H1 (cell line): ENCODE measurements at regions not wholly inside any gene's neighbourhood (a gene's known extent, or its start where the extent isn't known, plus 50 kb on each side); places are given as distances from the start of the nearest gene placed in this dataset.

Experiments used
- CTCF ChIA-PET: fragments of 300-600 bp; sonication (Branson Sonifier 250); formaldehyde crosslinking; loops from one replicate; lab custom pipeline; 2021; ENCODE audit not compliant: partially characterized antibody; lab: Charles Lee
- POLR2A ChIA-PET: fragments of 300-600 bp; sonication (Branson Sonifier 250); formaldehyde crosslinking; loops from one replicate; lab custom pipeline; 2021; ENCODE audit warnings: inconsistent platforms; ENCODE audit not compliant: partially characterized antibody; lab: Charles Lee
- DNase-seq, 2 experiments: peaks; one replicate each; pipeline versions ENCODE4 v3.0.0 to v3.0.0-alpha.2; 2010 to 2022; ENCODE audit warnings: low spot score in 2 of 2, low read depth in 1 of 2, mixed read lengths in 1 of 2
- FAIRE-seq: peaks from 2 replicates; lab custom pipeline; 2011; peaks lifted over from hg19 to GRCh38; lab: Jason Lieb, UNC
- H2AFZ ChIP-seq: 2 replicates; pipeline ENCODE4 v1.8.1; 2012; ENCODE audit warnings: low read length, inconsistent platforms
- H2AK5ac ChIP-seq: 2 replicates; pipeline ENCODE4 v1.6.1; 2013; ENCODE audit warnings: low read depth, low read length
- H2BK120ac ChIP-seq: replicated peaks from 2 replicates; pipeline ENCODE3; 2013; ENCODE audit warnings: low read depth, low read length, inconsistent platforms
- H2BK12ac ChIP-seq: 2 replicates; pipeline ENCODE4 v1.6.1; 2013; ENCODE audit warnings: low read depth, low read length
- H2BK15ac ChIP-seq: 2 replicates; pipeline ENCODE4 v1.6.1; 2013; ENCODE audit warnings: low read length
- H2BK20ac ChIP-seq: 2 replicates; pipeline ENCODE4 v1.6.1; 2013; ENCODE audit warnings: low read length
- H2BK5ac ChIP-seq: 2 replicates; pipeline ENCODE4 v1.6.1; 2013; ENCODE audit warnings: low read depth, low read length
- H3K14ac ChIP-seq: 2 replicates; pipeline ENCODE4 v1.6.1; 2013; ENCODE audit warnings: inconsistent platforms; ENCODE audit not compliant: insufficient read length
- H3K18ac ChIP-seq: 2 replicates; pipeline ENCODE4 v1.6.1; 2013; ENCODE audit warnings: low read length; ENCODE audit errors: extremely low read depth
- H3K23ac ChIP-seq: 2 replicates; pipeline ENCODE4 v1.6.1; 2013; ENCODE audit warnings: inconsistent platforms; ENCODE audit not compliant: insufficient read length
- H3K23me2 ChIP-seq: 2 replicates; pipeline ENCODE4 v1.6.1; 2013; ENCODE audit warnings: low read depth, low read length
- H3K27ac ChIP-seq: 2 replicates; pipeline ENCODE4 v1.6.1; 2011; ENCODE audit warnings: low read depth, low read length, inconsistent platforms
- H3K27me3 ChIP-seq, 4 experiments: replicated peaks in 1 of 4; 1 replicate in 1 of 4; 2 replicates in 3 of 4; pipeline versions ENCODE4 v1.6.1 to v1.8.1; 2011 to 2013; ENCODE audit warnings: low read length in 3 of 4, mild to moderate bottlenecking in 3 of 4, inconsistent platforms in 2 of 4, mixed read lengths in 2 of 4, moderate library complexity in 1 of 4; ENCODE audit not compliant: control insufficient read depth in 3 of 4, insufficient read depth in 3 of 4; ENCODE audit errors: extremely low read depth in 1 of 4
- H3K36me3 ChIP-seq, 4 experiments: 2 replicates each; pipeline versions ENCODE4 v1.6.1 to v1.8.1; 2011 to 2013; ENCODE audit warnings: mild to moderate bottlenecking in 4 of 4, low read length in 3 of 4, moderate library complexity in 2 of 4, control low read depth in 1 of 4, inconsistent platforms in 1 of 4; ENCODE audit not compliant: insufficient read depth in 4 of 4, control insufficient read depth in 2 of 4
- H3K4ac ChIP-seq: replicated peaks from 2 replicates; pipeline ENCODE3; 2013; ENCODE audit warnings: low read length, low read depth, mixed read lengths, inconsistent platforms; ENCODE audit not compliant: insufficient read length
- H3K4me1 ChIP-seq, 4 experiments: replicated peaks in 1 of 4; 1 replicate in 1 of 4; 2 replicates in 3 of 4; pipeline versions ENCODE4 v1.6.1 to v1.8.1; 2011 to 2013; ENCODE audit warnings: low read length in 3 of 4, inconsistent platforms in 2 of 4, mixed read lengths in 1 of 4; ENCODE audit not compliant: insufficient read depth in 4 of 4, control insufficient read depth in 3 of 4
- H3K4me2 ChIP-seq, 2 experiments: 2 replicates each; pipeline versions ENCODE4 v1.6.1 to v1.8.1; 2011 to 2013; ENCODE audit warnings: low read depth in 2 of 2, low read length in 2 of 2, control low read depth in 1 of 2, inconsistent platforms in 1 of 2, mild to moderate bottlenecking in 1 of 2; ENCODE audit not compliant: insufficient read depth in 1 of 2
- H3K4me3 ChIP-seq, 4 experiments: fragments of 200-600, 300-600 bp in 1 of 4; sonication (generic), shearing (Covaris generic), sonication (Bioruptor Twin) in 1 of 4; 2 replicates each; pipeline versions ENCODE4 v1.5.1 to v1.8.1; 2011 to 2016; ENCODE audit warnings: low read length in 4 of 4, low read depth in 3 of 4, control low read depth in 2 of 4, inconsistent platforms in 2 of 4, mild to moderate bottlenecking in 2 of 4, mixed read lengths in 1 of 4, moderate library complexity in 1 of 4; ENCODE audit not compliant: insufficient read depth in 2 of 4; ENCODE audit errors: extremely low read depth in 1 of 4
- H3K56ac ChIP-seq: replicated peaks from 2 replicates; pipeline ENCODE3; 2013; ENCODE audit warnings: low read depth, mild to moderate bottlenecking, mixed read lengths, low read length, inconsistent platforms; ENCODE audit not compliant: insufficient read length
- H3K79me1 ChIP-seq: 2 replicates; pipeline ENCODE4 v1.6.1; 2013; ENCODE audit warnings: low read depth, low read length, control low read depth
- H3K79me2 ChIP-seq, 2 experiments: 2 replicates each; pipeline versions ENCODE4 v1.6.1 to v1.8.1; 2012 to 2013; ENCODE audit warnings: low read length in 2 of 2, mild to moderate bottlenecking in 2 of 2, inconsistent platforms in 1 of 2; ENCODE audit not compliant: insufficient read depth in 2 of 2, control insufficient read depth in 1 of 2
- H3K9ac ChIP-seq, 4 experiments: replicated peaks in 1 of 4; 1 replicate in 1 of 4; 2 replicates in 3 of 4; pipeline versions ENCODE4 v1.6.1 to v1.8.1; 2011 to 2013; ENCODE audit warnings: low read depth in 3 of 4, low read length in 3 of 4, control low read depth in 2 of 4, mild to moderate bottlenecking in 2 of 4, moderate library complexity in 2 of 4, inconsistent platforms in 1 of 4; ENCODE audit errors: extremely low read depth in 1 of 4
- H3K9me3 ChIP-seq, 2 experiments: 2 replicates each; pipeline versions ENCODE4 v1.6.1 to v1.8.1; 2012 to 2013; ENCODE audit warnings: mild to moderate bottlenecking in 2 of 2, moderate library complexity in 2 of 2, control low read depth in 1 of 2, inconsistent platforms in 1 of 2, low read depth in 1 of 2, low read length in 1 of 2, mixed read lengths in 1 of 2; ENCODE audit not compliant: insufficient read depth in 2 of 2
- H4K20me1 ChIP-seq, 2 experiments: replicated peaks in 1 of 2; 2 replicates each; pipeline versions ENCODE3 to v1.8.1; 2011 to 2013; ENCODE audit warnings: inconsistent platforms in 2 of 2, low read length in 2 of 2, mild to moderate bottlenecking in 1 of 2; ENCODE audit not compliant: insufficient read depth in 2 of 2, control insufficient read depth in 1 of 2
- H4K5ac ChIP-seq: 2 replicates; pipeline ENCODE4 v1.6.1; 2013; ENCODE audit warnings: low read length, low read depth, mixed read lengths, inconsistent platforms; ENCODE audit not compliant: insufficient read length
- H4K8ac ChIP-seq: 2 replicates; pipeline ENCODE4 v1.8.0; 2013; ENCODE audit warnings: mild to moderate bottlenecking, moderate library complexity, low read length, inconsistent platforms; ENCODE audit not compliant: insufficient read depth; ENCODE audit errors: extremely low read depth
- H4K91ac ChIP-seq: replicated peaks from 2 replicates; pipeline ENCODE3; 2013; ENCODE audit warnings: low read length, mixed read lengths, inconsistent platforms; ENCODE audit not compliant: insufficient read length
- ATF3 ChIP-seq: IDR thresholded peaks from 2 replicates; pipeline ENCODE4 v1.6.1; 2011; ENCODE audit warnings: low read depth, mild to moderate bottlenecking, low read length; ENCODE audit not compliant: insufficient read depth
- RXRA ChIP-seq: IDR thresholded peaks from 2 replicates; pipeline ENCODE4 v1.6.1; 2011; ENCODE audit warnings: low read depth, mild to moderate bottlenecking, low read length, moderate library complexity; ENCODE audit not compliant: insufficient read depth
- SUZ12 ChIP-seq: fragments of 200-600 bp; sonication (generic); IDR thresholded peaks from 2 replicates; pipeline ENCODE4 v1.6.1; 2012; ENCODE audit warnings: mild to moderate bottlenecking, inconsistent platforms, low read length, moderate library complexity, mixed read lengths
- TEAD4 ChIP-seq: IDR thresholded peaks from 2 replicates; pipeline ENCODE4 v1.6.1; 2012; ENCODE audit warnings: low read depth, low read length, inconsistent platforms, mixed read lengths
- WGBS, 2 experiments: shearing (Covaris generic) in 1 of 2; methylation state at CpG; one replicate each; pipeline versions ENCODE4 v1.1.6 to v1.1.7; 2013 to 2015; ENCODE audit warnings: low lambda C conversion rate in 2 of 2, mixed read lengths in 2 of 2, inconsistent platforms in 1 of 2, low coverage in 1 of 2, missing lambda C conversion rate in 1 of 2; ENCODE audit not compliant: insufficient replicate concordance in 2 of 2, insufficient coverage in 1 of 2, insufficient read length in 1 of 2; ENCODE audit errors: extremely low coverage in 1 of 2, missing lambda C conversion rate in 1 of 2; 5-methylcytosine and 5-hydroxymethylcytosine counted together
- TF ChIP-seq, protein P1 (sequence below): IDR thresholded peaks from 2 replicates; pipeline ENCODE4 v1.6.1; 2011; ENCODE audit warnings: low read length, improper control_type of control experiment

DNA sequence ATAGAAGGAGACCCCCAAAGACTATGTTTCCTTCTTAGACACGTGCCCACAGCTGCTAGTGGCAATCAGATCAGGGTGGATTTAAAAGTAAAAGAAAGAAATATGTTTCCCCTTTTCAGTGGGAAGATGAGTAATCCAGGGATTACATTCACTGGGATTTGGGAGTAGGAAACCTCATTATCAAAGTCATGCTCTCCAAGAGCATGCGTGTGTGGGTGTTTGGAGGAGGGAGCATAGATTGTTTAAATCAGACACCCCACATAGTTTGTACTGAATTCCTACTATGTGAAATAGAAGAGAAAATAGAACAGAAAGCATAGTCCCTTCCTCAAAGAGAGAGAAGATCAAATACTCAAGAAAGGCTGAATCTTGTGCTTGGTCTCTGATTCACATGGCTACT, 65.5 kb upstream of the TBCA start:
- no peak overlapping the region for H2BK20ac ChIP-seq
- POLR2A ChIA-PET, result interaction anchor here (0.5 kb wide), 1 partner anchor 119 kb away, joined by 3 read pairs; no protein-coding TSS in a partner anchor

More for the DNA sequence above, 65.5 kb upstream of the TBCA start:
- WGBS, 2 experiments, result 63% methylated on average over 2 of the region's 2 CpGs; no CpG with 5 or more reads in 1 of the 2 experiments
- no peak overlapping the region for H3K9ac ChIP-seq
- no peak overlapping the region for H3K56ac ChIP-seq
- H3K79me1 ChIP-seq, result no peaks in the 10 kb centered on the region
- no peak for DNase-seq
- no peak for TF ChIP-seq TEAD4
- TF ChIP-seq ATF3, result no peak
- no peak for TF ChIP-seq RXRA
- TF ChIP-seq, protein P1, sequence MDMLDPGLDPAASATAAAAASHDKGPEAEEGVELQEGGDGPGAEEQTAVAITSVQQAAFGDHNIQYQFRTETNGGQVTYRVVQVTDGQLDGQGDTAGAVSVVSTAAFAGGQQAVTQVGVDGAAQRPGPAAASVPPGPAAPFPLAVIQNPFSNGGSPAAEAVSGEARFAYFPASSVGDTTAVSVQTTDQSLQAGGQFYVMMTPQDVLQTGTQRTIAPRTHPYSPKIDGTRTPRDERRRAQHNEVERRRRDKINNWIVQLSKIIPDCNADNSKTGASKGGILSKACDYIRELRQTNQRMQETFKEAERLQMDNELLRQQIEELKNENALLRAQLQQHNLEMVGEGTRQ, result no peak
- TF ChIP-seq SUZ12, result no peak; the same call in 1 of the 2 replicates
- H3K18ac ChIP-seq, result no peak overlapping the region
- no peak overlapping the region for H2AK5ac ChIP-seq
- no peak overlapping the region for H2BK5ac ChIP-seq
- no peak overlapping the region for H3K4me2 ChIP-seq
- H3K27me3 ChIP-seq, result peaks cover 40 to 63% (median 59%) of the 10 kb centered on the region in 4 experiments
- no peak overlapping the region for H3K14ac ChIP-seq
- no peak overlapping the region for H4K8ac ChIP-seq
- H3K4me1 ChIP-seq, result peaks cover 3 to 13% (median 7%) of the 10 kb centered on the region in 4 experiments
- H3K23ac ChIP-seq, result no peak overlapping the region
- H3K36me3 ChIP-seq, result no peaks in the 10 kb centered on the region
- H3K4ac ChIP-seq, result no peak overlapping the region
- no peak overlapping the region for H4K91ac ChIP-seq
- H3K79me2 ChIP-seq, result no peaks in the 10 kb centered on the region
- no peak overlapping the region for H4K5ac ChIP-seq
- H3K23me2 ChIP-seq, result no peaks in the 10 kb centered on the region
- H3K4me3 ChIP-seq, result no peak overlapping the region
- no peak overlapping the region for H2BK12ac ChIP-seq
- H2AFZ ChIP-seq, result no peak overlapping the region
- peaks cover 10 to 15% of the 10 kb centered on the region in 2 experiments for H4K20me1 ChIP-seq
- no peak overlapping the region for H2BK15ac ChIP-seq
- no peak overlapping the region for H2BK120ac ChIP-seq
- no peak overlapping the region for H3K27ac ChIP-seq
- no peak for FAIRE-seq
- no peaks in the 10 kb centered on the region for H3K9me3 ChIP-seq
- CTCF ChIA-PET, result no interaction called here
